H1 (cell line): ENCODE measurements at regions not wholly inside any gene's neighbourhood (a gene's known extent, or its start where the extent isn't known, plus 50 kb on each side); places are given as distances from the start of the nearest gene placed in this dataset.

Experiments used
- CTCF ChIA-PET: fragments of 300-600 bp; sonication (Branson Sonifier 250); formaldehyde crosslinking; loops from one replicate; lab custom pipeline; 2021; ENCODE audit not compliant: partially characterized antibody; lab: Charles Lee
- POLR2A ChIA-PET: fragments of 300-600 bp; sonication (Branson Sonifier 250); formaldehyde crosslinking; loops from one replicate; lab custom pipeline; 2021; ENCODE audit warnings: inconsistent platforms; ENCODE audit not compliant: partially characterized antibody; lab: Charles Lee
- DNase-seq, 2 experiments: peaks; one replicate each; pipeline versions ENCODE4 v3.0.0 to v3.0.0-alpha.2; 2010 to 2022; ENCODE audit warnings: low spot score in 2 of 2, low read depth in 1 of 2, mixed read lengths in 1 of 2
- FAIRE-seq: peaks from 2 replicates; lab custom pipeline; 2011; peaks lifted over from hg19 to GRCh38; lab: Jason Lieb, UNC
- H2AFZ ChIP-seq: 2 replicates; pipeline ENCODE4 v1.8.1; 2012; ENCODE audit warnings: low read length, inconsistent platforms
- H2AK5ac ChIP-seq: 2 replicates; pipeline ENCODE4 v1.6.1; 2013; ENCODE audit warnings: low read depth, low read length
- H2BK120ac ChIP-seq: replicated peaks from 2 replicates; pipeline ENCODE3; 2013; ENCODE audit warnings: low read depth, low read length, inconsistent platforms
- H2BK12ac ChIP-seq: 2 replicates; pipeline ENCODE4 v1.6.1; 2013; ENCODE audit warnings: low read depth, low read length
- H2BK15ac ChIP-seq: 2 replicates; pipeline ENCODE4 v1.6.1; 2013; ENCODE audit warnings: low read length
- H2BK20ac ChIP-seq: 2 replicates; pipeline ENCODE4 v1.6.1; 2013; ENCODE audit warnings: low read length
- H2BK5ac ChIP-seq: 2 replicates; pipeline ENCODE4 v1.6.1; 2013; ENCODE audit warnings: low read depth, low read length
- H3K14ac ChIP-seq: 2 replicates; pipeline ENCODE4 v1.6.1; 2013; ENCODE audit warnings: inconsistent platforms; ENCODE audit not compliant: insufficient read length
- H3K18ac ChIP-seq: 2 replicates; pipeline ENCODE4 v1.6.1; 2013; ENCODE audit warnings: low read length; ENCODE audit errors: extremely low read depth
- H3K23ac ChIP-seq: 2 replicates; pipeline ENCODE4 v1.6.1; 2013; ENCODE audit warnings: inconsistent platforms; ENCODE audit not compliant: insufficient read length
- H3K23me2 ChIP-seq: 2 replicates; pipeline ENCODE4 v1.6.1; 2013; ENCODE audit warnings: low read depth, low read length
- H3K27ac ChIP-seq: 2 replicates; pipeline ENCODE4 v1.6.1; 2011; ENCODE audit warnings: low read depth, low read length, inconsistent platforms
- H3K27me3 ChIP-seq, 4 experiments: replicated peaks in 1 of 4; 1 replicate in 1 of 4; 2 replicates in 3 of 4; pipeline versions ENCODE4 v1.6.1 to v1.8.1; 2011 to 2013; ENCODE audit warnings: low read length in 3 of 4, mild to moderate bottlenecking in 3 of 4, inconsistent platforms in 2 of 4, mixed read lengths in 2 of 4, moderate library complexity in 1 of 4; ENCODE audit not compliant: control insufficient read depth in 3 of 4, insufficient read depth in 3 of 4; ENCODE audit errors: extremely low read depth in 1 of 4
- H3K36me3 ChIP-seq, 4 experiments: 2 replicates each; pipeline versions ENCODE4 v1.6.1 to v1.8.1; 2011 to 2013; ENCODE audit warnings: mild to moderate bottlenecking in 4 of 4, low read length in 3 of 4, moderate library complexity in 2 of 4, control low read depth in 1 of 4, inconsistent platforms in 1 of 4; ENCODE audit not compliant: insufficient read depth in 4 of 4, control insufficient read depth in 2 of 4
- H3K4ac ChIP-seq: replicated peaks from 2 replicates; pipeline ENCODE3; 2013; ENCODE audit warnings: low read length, low read depth, mixed read lengths, inconsistent platforms; ENCODE audit not compliant: insufficient read length
- H3K4me1 ChIP-seq, 4 experiments: replicated peaks in 1 of 4; 1 replicate in 1 of 4; 2 replicates in 3 of 4; pipeline versions ENCODE4 v1.6.1 to v1.8.1; 2011 to 2013; ENCODE audit warnings: low read length in 3 of 4, inconsistent platforms in 2 of 4, mixed read lengths in 1 of 4; ENCODE audit not compliant: insufficient read depth in 4 of 4, control insufficient read depth in 3 of 4
- H3K4me2 ChIP-seq, 2 experiments: 2 replicates each; pipeline versions ENCODE4 v1.6.1 to v1.8.1; 2011 to 2013; ENCODE audit warnings: low read depth in 2 of 2, low read length in 2 of 2, control low read depth in 1 of 2, inconsistent platforms in 1 of 2, mild to moderate bottlenecking in 1 of 2; ENCODE audit not compliant: insufficient read depth in 1 of 2
- H3K4me3 ChIP-seq, 4 experiments: fragments of 200-600, 300-600 bp in 1 of 4; sonication (generic), shearing (Covaris generic), sonication (Bioruptor Twin) in 1 of 4; 2 replicates each; pipeline versions ENCODE4 v1.5.1 to v1.8.1; 2011 to 2016; ENCODE audit warnings: low read length in 4 of 4, low read depth in 3 of 4, control low read depth in 2 of 4, inconsistent platforms in 2 of 4, mild to moderate bottlenecking in 2 of 4, mixed read lengths in 1 of 4, moderate library complexity in 1 of 4; ENCODE audit not compliant: insufficient read depth in 2 of 4; ENCODE audit errors: extremely low read depth in 1 of 4
- H3K56ac ChIP-seq: replicated peaks from 2 replicates; pipeline ENCODE3; 2013; ENCODE audit warnings: low read depth, mild to moderate bottlenecking, mixed read lengths, low read length, inconsistent platforms; ENCODE audit not compliant: insufficient read length
- H3K79me1 ChIP-seq: 2 replicates; pipeline ENCODE4 v1.6.1; 2013; ENCODE audit warnings: low read depth, low read length, control low read depth
- H3K79me2 ChIP-seq, 2 experiments: 2 replicates each; pipeline versions ENCODE4 v1.6.1 to v1.8.1; 2012 to 2013; ENCODE audit warnings: low read length in 2 of 2, mild to moderate bottlenecking in 2 of 2, inconsistent platforms in 1 of 2; ENCODE audit not compliant: insufficient read depth in 2 of 2, control insufficient read depth in 1 of 2
- H3K9ac ChIP-seq, 4 experiments: replicated peaks in 1 of 4; 1 replicate in 1 of 4; 2 replicates in 3 of 4; pipeline versions ENCODE4 v1.6.1 to v1.8.1; 2011 to 2013; ENCODE audit warnings: low read depth in 3 of 4, low read length in 3 of 4, control low read depth in 2 of 4, mild to moderate bottlenecking in 2 of 4, moderate library complexity in 2 of 4, inconsistent platforms in 1 of 4; ENCODE audit errors: extremely low read depth in 1 of 4
- H3K9me3 ChIP-seq, 2 experiments: 2 replicates each; pipeline versions ENCODE4 v1.6.1 to v1.8.1; 2012 to 2013; ENCODE audit warnings: mild to moderate bottlenecking in 2 of 2, moderate library complexity in 2 of 2, control low read depth in 1 of 2, inconsistent platforms in 1 of 2, low read depth in 1 of 2, low read length in 1 of 2, mixed read lengths in 1 of 2; ENCODE audit not compliant: insufficient read depth in 2 of 2
- H4K20me1 ChIP-seq, 2 experiments: replicated peaks in 1 of 2; 2 replicates each; pipeline versions ENCODE3 to v1.8.1; 2011 to 2013; ENCODE audit warnings: inconsistent platforms in 2 of 2, low read length in 2 of 2, mild to moderate bottlenecking in 1 of 2; ENCODE audit not compliant: insufficient read depth in 2 of 2, control insufficient read depth in 1 of 2
- H4K5ac ChIP-seq: 2 replicates; pipeline ENCODE4 v1.6.1; 2013; ENCODE audit warnings: low read length, low read depth, mixed read lengths, inconsistent platforms; ENCODE audit not compliant: insufficient read length
- H4K8ac ChIP-seq: 2 replicates; pipeline ENCODE4 v1.8.0; 2013; ENCODE audit warnings: mild to moderate bottlenecking, moderate library complexity, low read length, inconsistent platforms; ENCODE audit not compliant: insufficient read depth; ENCODE audit errors: extremely low read depth
- H4K91ac ChIP-seq: replicated peaks from 2 replicates; pipeline ENCODE3; 2013; ENCODE audit warnings: low read length, mixed read lengths, inconsistent platforms; ENCODE audit not compliant: insufficient read length
- FOSL1 ChIP-seq: IDR thresholded peaks from 2 replicates; pipeline ENCODE4 v1.6.1; 2011; ENCODE audit warnings: mild to moderate bottlenecking, low read depth, low read length, moderate library complexity; ENCODE audit not compliant: insufficient read depth
- KDM1A ChIP-seq: fragments of 200-600, 300-600 bp; sonication (generic); IDR thresholded peaks from 2 replicates; pipeline ENCODE4 v1.7.1; 2016; ENCODE audit warnings: mild to moderate bottlenecking, low read length, borderline replicate concordance
- RBBP5 ChIP-seq: IDR thresholded peaks from 2 replicates; pipeline ENCODE4 v1.7.1; 2012; ENCODE audit warnings: low read depth, mild to moderate bottlenecking, inconsistent platforms, low read length, moderate library complexity, borderline replicate concordance
- SP4 ChIP-seq: IDR thresholded peaks from 2 replicates; pipeline ENCODE4 v1.6.1; 2012; ENCODE audit warnings: low read length, inconsistent platforms
- SUZ12 ChIP-seq: fragments of 200-600 bp; sonication (generic); IDR thresholded peaks from 2 replicates; pipeline ENCODE4 v1.6.1; 2012; ENCODE audit warnings: mild to moderate bottlenecking, inconsistent platforms, low read length, moderate library complexity, mixed read lengths
- WGBS, 2 experiments: shearing (Covaris generic) in 1 of 2; methylation state at CpG; one replicate each; pipeline versions ENCODE4 v1.1.6 to v1.1.7; 2013 to 2015; ENCODE audit warnings: low lambda C conversion rate in 2 of 2, mixed read lengths in 2 of 2, inconsistent platforms in 1 of 2, low coverage in 1 of 2, missing lambda C conversion rate in 1 of 2; ENCODE audit not compliant: insufficient replicate concordance in 2 of 2, insufficient coverage in 1 of 2, insufficient read length in 1 of 2; ENCODE audit errors: extremely low coverage in 1 of 2, missing lambda C conversion rate in 1 of 2; 5-methylcytosine and 5-hydroxymethylcytosine counted together

DNA sequence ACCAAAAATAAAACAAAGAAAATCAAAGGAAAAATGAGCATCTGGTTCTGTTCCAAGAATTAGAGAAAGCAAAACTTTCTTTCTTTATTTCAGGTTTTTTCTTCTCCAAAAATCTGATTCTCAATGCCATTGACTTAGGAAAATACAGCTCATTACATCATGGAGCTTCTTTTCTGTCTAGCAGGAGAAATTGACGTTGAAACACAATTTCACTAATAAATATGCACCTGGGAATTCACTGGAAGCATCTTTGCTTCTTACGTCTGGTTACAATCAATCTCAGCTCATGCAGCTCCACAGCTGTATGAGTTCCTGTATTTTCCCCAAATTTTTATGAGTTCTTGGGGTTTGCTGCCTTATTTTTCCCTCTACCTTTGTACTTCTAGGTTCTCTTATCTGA, 1568.6 kb upstream of the GOT2 start:
- POLR2A ChIA-PET, result no interaction called here
- no peak for TF ChIP-seq RBBP5
- no peak for TF ChIP-seq SUZ12
- no peak for TF ChIP-seq SP4
- TF ChIP-seq FOSL1, result no peak
- no peak for TF ChIP-seq KDM1A
- Histone ChIP-seq H4K8ac (no peak overlapping the region), H2BK120ac (no peak overlapping the region), H3K23me2 (no peaks in the 10 kb centered on the region), H3K36me3 (no peaks in the 10 kb centered on the region), H3K9ac (no peak overlapping the region), H2BK12ac (no peak overlapping the region), H4K91ac (no peak overlapping the region), H3K9me3 (no peaks in the 10 kb centered on the region), H3K27me3 (no peaks in the 10 kb centered on the region), H4K20me1 (no peaks in the 10 kb centered on the region), H3K4me3 (no peak overlapping the region), H3K4me2 (no peak overlapping the region), H3K79me1 (no peaks in the 10 kb centered on the region), H4K5ac (no peak overlapping the region), H3K4ac (no peak overlapping the region), H3K56ac (no peak overlapping the region), H3K23ac (no peak overlapping the region), H3K79me2 (no peaks in the 10 kb centered on the region), H3K4me1 (no peaks in the 10 kb centered on the region), H3K18ac (no peak overlapping the region), H2BK20ac (no peak overlapping the region), H3K27ac (no peak overlapping the region), H2BK5ac (no peak overlapping the region), H2BK15ac (no peak overlapping the region), H2AK5ac (no peak overlapping the region), H2AFZ (no peak overlapping the region), H3K14ac (no peak overlapping the region)
- DNase-seq (no peak), FAIRE-seq (no peak)
- CTCF ChIA-PET, result no interaction called here
- WGBS, 2 experiments, result 89% methylated on average over 2 of the region's 2 CpGs; no CpG with 5 or more reads in 1 of the 2 experiments
